HEK293T (cell line): ENCODE measurements at regions not wholly inside any gene's neighbourhood (a gene's known extent, or its start where the extent isn't known, plus 50 kb on each side); places are given as distances from the start of the nearest gene placed in this dataset.

Source experiments
- BHLHE40 ChIP-seq: fragments of 450-650 bp; IDR thresholded peaks from 2 replicates; pipeline ENCODE4 v1.6.1; 2016; ENCODE audit warnings: mild to moderate bottlenecking, moderate library complexity, borderline replicate concordance
- FOXK2 ChIP-seq: fragments of 450-650 bp; IDR thresholded peaks from 2 replicates; pipeline ENCODE4 v1.6.1; 2016; ENCODE audit warnings: mild to moderate bottlenecking
- FOXM1 ChIP-seq: fragments of 450-650 bp; IDR thresholded peaks from 2 replicates; pipeline ENCODE4 v1.6.1; 2017; ENCODE audit warnings: mild to moderate bottlenecking, borderline replicate concordance
- L3MBTL2 ChIP-seq: fragments of 450-650 bp; conservative IDR thresholded peaks from 2 replicates; pipeline ENCODE4 v1.6.1; 2016; ENCODE audit warnings: mild to moderate bottlenecking
- SP1 ChIP-seq: fragments of 450-650 bp; IDR thresholded peaks from 2 replicates; pipeline ENCODE4 v1.6.1; 2017
- ZNF384 ChIP-seq: fragments of 450-650 bp; IDR thresholded peaks from 2 replicates; pipeline ENCODE4 v1.6.1; 2016

DNA sequence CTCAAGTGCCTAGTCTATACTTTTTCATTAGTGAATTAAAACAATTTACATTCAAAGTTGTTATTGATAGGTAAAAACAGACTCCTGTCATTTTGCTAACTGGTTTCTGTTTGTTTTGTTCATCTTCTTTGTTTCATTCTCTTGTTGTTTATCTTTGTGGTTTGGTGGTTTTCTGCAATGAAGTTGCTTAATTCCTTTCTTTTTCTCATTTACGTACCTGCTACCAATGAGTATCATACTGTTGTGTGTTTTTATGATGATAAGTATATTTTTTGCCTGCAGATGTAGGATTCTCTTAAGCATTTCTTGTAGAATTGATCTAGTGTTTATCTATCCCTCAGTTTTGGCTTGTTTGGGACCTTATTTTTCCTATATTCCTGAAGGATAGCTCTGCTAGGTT, 2230.0 kb downstream of the MAT2B start:
- TF ChIP-seq FOXM1 (no peak), SP1 (no peak), L3MBTL2 (no peak), FOXK2 (no peak), BHLHE40 (no peak), ZNF384 (no peak)
